ENCODE measurements at regions not wholly inside any gene's neighbourhood (a gene's known extent, or its start where the extent isn't known, plus 50 kb on each side); places are given as distances from the start of the nearest gene placed in this dataset.

DNA sequence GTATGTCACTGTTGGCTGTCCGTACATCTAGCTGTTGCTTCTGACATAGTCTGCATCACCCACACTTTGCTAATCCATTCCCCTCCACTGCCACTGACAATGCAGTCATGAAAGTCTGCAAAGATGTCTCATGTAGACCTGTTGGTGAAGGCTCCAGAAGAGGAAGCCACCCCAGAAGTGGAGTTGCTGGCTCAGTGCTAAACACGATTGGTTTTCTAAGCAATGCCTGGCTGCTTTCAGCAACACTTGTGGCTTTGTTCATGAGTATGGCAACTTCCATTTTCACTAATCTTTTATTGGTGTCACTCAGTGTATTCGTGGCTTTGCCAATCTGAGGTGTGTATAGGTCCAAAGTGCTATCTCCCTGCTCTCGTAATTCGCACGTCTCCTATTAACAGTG, 288.1 kb downstream of the GADD45G start:
- Histone ChIP-seq H3K27ac (no peak overlapping the region), H3K9ac (ENCODE audit: low read depth in 2 of 2, low read length in 2 of 2) (no peak overlapping the region), H3K4me3 (no peak overlapping the region), H3K4me1 (no peaks in the 10 kb centered on the region), H3K27me3 (no peaks in the 10 kb centered on the region), H3K9me3 (no peaks in the 10 kb centered on the region), H3K36me3 (no peaks in the 10 kb centered on the region)
- intact Hi-C loops (cut with DNase I): no loop called here
- DNase-seq: no peak
- TF ChIP-seq, protein P1, sequence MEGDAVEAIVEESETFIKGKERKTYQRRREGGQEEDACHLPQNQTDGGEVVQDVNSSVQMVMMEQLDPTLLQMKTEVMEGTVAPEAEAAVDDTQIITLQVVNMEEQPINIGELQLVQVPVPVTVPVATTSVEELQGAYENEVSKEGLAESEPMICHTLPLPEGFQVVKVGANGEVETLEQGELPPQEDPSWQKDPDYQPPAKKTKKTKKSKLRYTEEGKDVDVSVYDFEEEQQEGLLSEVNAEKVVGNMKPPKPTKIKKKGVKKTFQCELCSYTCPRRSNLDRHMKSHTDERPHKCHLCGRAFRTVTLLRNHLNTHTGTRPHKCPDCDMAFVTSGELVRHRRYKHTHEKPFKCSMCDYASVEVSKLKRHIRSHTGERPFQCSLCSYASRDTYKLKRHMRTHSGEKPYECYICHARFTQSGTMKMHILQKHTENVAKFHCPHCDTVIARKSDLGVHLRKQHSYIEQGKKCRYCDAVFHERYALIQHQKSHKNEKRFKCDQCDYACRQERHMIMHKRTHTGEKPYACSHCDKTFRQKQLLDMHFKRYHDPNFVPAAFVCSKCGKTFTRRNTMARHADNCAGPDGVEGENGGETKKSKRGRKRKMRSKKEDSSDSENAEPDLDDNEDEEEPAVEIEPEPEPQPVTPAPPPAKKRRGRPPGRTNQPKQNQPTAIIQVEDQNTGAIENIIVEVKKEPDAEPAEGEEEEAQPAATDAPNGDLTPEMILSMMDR (IDR thresholded peaks at IDR 0.05): no peak

DNA sequence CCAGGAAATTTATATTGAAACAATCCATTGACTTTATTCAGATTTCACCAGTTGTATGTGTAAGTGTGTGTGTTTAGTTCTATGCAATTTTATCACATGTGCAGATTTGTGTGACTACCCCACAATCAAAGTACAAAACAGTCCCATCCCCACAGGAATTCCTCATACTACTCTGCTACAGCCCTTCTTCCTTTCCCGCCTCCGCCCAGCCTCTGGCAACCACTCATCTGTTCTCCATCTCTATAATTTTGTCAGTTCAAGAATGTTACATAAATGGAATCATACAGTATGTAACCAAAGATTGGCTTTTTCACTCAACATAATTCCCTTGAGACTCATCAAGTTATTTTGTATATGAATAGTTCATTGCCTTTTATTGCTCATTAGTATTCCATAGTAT, 289.1 kb downstream of the GADD45G start:
- no peak overlapping the region for H3K4me3 ChIP-seq
- DNase-seq: no peak
- intact Hi-C loops (cut with DNase I): no loop called here
- no peaks in the 10 kb centered on the region for H3K27me3 ChIP-seq
- TF ChIP-seq, protein P1 (IDR thresholded peaks at IDR 0.05): no peak
- no peaks in the 10 kb centered on the region for H3K36me3 ChIP-seq
- no peak overlapping the region for H3K27ac ChIP-seq
- H3K4me1 ChIP-seq: no peaks in the 10 kb centered on the region
- no peaks in the 10 kb centered on the region for H3K9me3 ChIP-seq
- no peak overlapping the region for H3K9ac ChIP-seq (ENCODE audit: low read depth in 2 of 2, low read length in 2 of 2)

DNA sequence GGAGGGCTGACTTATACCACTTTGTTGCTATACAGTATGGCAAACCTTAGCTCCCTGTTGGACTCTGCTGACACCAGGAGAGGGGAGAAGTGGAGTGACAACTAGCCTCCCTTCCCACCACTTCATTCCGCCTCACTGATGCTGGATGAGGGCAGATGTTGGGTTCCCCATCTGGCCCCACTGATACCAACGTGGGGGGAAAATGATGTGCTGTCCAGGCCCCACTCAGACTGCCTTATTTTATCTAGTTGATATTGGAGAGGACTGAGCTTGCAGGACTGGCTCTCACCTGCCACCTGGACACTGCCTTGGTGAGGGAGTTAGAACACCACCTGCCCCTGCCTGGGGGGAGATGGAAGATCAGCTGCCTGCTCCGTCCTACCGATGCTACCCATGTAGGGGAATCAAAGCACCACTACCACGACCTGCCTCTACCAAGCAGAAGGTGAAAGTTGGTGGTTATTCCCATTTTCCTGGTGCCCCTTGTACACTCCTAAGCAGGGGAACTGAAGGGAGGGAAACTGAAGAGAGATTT, 292.1 kb downstream of the GADD45G start:
- Histone ChIP-seq H3K27me3 (no peaks in the 10 kb centered on the region), H3K36me3 (no peaks in the 10 kb centered on the region), H3K4me3 (no peak overlapping the region), H3K4me1 (no peaks in the 10 kb centered on the region), H3K9me3 (no peaks in the 10 kb centered on the region), H3K9ac (ENCODE audit: low read depth in 2 of 2, low read length in 2 of 2) (no peak overlapping the region), H3K27ac (no peak overlapping the region)
- intact Hi-C loops (cut with DNase I): no loop called here
- DNase-seq: no peak
- TF ChIP-seq, protein P1 (IDR thresholded peaks at IDR 0.05): no peak

DNA sequence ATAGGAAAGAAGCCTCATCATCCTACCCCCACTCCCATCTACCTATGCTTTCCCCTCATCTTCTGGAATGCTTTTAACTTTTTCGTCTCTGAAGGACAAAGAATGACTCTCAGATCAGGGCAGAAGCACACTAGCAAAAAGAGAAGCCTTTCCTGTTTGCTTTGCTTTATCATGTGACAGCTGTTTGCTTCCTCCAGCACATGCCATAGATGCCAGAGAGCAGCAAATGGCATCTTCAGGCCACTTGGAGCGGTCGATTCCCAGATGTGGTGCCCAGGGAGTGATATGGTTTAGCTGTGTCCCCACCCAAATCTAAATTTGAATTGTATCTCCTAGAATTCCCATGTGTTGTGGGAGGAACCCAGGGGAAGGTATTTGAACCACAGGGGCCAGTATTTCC, 294.8 kb downstream of the GADD45G start:
- no peaks in the 10 kb centered on the region for H3K27me3 ChIP-seq
- H3K4me1 ChIP-seq: no peaks in the 10 kb centered on the region
- intact Hi-C loops (cut with DNase I): no loop called here

DNA sequence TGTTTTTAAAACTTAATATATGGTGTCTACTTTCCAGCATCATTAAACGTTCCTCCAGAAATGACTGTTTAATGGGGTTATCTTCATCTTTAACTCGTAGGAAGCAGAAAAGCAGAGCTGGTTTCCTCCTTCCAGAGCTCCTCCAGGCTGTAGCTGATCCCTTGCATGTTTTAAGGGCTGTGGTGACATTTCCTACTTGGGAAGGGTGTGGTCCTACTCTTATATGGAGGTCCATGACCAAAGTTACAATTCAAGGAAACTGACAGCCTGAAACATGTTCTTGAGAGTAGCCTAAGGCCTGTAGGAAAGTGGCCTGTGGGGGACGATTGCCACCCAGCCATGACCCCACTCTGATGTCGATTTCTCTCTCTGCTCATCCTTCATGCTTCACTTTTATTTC, 297.1 kb downstream of the GADD45G start:
- TF ChIP-seq, protein P1 (IDR thresholded peaks at IDR 0.05): no peak
- no peaks in the 10 kb centered on the region for H3K4me1 ChIP-seq

More for the DNA sequence above, 294.8 kb downstream of the GADD45G start:
- H3K9ac ChIP-seq (ENCODE audit: low read depth in 2 of 2, low read length in 2 of 2): no peak overlapping the region
- TF ChIP-seq, protein P1 (IDR thresholded peaks at IDR 0.05): no peak
- no peak overlapping the region for H3K4me3 ChIP-seq
- H3K27ac ChIP-seq: no peak overlapping the region
- H3K36me3 ChIP-seq: no peaks in the 10 kb centered on the region
- no peak for DNase-seq
- no peaks in the 10 kb centered on the region for H3K9me3 ChIP-seq

More for the DNA sequence above, 297.1 kb downstream of the GADD45G start:
- H3K9ac ChIP-seq (ENCODE audit: low read depth in 2 of 2, low read length in 2 of 2): no peak overlapping the region
- DNase-seq: no peak
- H3K4me3 ChIP-seq: no peak overlapping the region
- intact Hi-C loops (cut with DNase I): no loop called here
- no peak overlapping the region for H3K27ac ChIP-seq
- H3K27me3 ChIP-seq: no peaks in the 10 kb centered on the region
- no peaks in the 10 kb centered on the region for H3K9me3 ChIP-seq
- H3K36me3 ChIP-seq: no peaks in the 10 kb centered on the region

All from colonic mucosa (tissue), 4 donors.